ENCODE measurements at regions not wholly inside any gene's neighbourhood (a gene's known extent, or its start where the extent isn't known, plus 50 kb on each side); places are given as distances from the start of the nearest gene placed in this dataset.

DNA sequence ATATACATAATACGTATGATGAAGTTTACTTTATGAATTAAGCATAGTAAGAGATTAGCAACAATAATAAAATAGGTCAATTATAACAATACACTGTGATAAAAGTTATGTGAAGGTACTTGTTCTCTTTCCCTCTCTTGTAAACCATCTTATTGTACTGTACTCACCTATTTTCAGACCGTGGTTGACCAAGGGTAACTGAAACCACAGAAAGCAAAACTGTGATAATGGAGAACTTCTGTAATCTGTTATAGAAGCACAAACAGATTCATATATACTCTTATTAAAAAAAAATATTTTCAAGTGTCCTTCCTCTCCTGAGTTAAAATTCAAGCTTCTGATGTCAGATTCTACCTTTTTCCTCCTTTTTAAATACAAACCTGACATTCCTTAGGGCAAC, 1247.8 kb upstream of the SORCS1 start:
- Histone ChIP-seq H3K4me3 (ENCODE audit: low read length) (no peak overlapping the region), H3K9me3 (ENCODE audit: low read length) (no peaks in the 10 kb centered on the region), H3K79me2 (replicated peaks; ENCODE audit: insufficient read depth, low read length) (no peaks in the 10 kb centered on the region)

DNA sequence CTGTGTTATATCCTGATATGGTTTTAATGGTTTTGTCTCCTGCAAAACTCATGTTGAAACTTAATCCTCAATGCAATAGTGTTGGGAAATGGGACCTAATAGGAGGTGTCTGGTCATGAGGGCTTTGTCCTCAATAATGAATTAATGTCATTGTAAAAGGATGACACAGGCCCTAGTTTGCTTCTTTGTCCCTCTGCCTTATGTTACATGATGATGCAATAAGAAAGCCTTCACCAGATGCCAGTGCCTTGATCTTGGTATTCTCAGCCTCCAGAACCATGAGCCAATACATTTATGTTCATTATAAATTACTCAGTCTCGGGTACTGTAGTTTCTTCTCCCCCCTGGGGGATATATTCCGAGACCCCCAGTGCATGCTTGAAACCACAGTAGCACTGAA, 1247.4 kb upstream of the SORCS1 start:
- Histone ChIP-seq H3K9me3 (ENCODE audit: low read length) (no peaks in the 10 kb centered on the region), H3K27me3 (ENCODE audit: insufficient read depth, low read depth, low read length) (no peaks in the 10 kb centered on the region), H3K4me2 (ENCODE audit: low read length) (no peak overlapping the region), H3K36me3 (ENCODE audit: insufficient read depth, low read length) (no peaks in the 10 kb centered on the region), H3K27ac (ENCODE audit: low read length) (no peak overlapping the region), H3K9me2 (ENCODE audit: insufficient read depth, low read length) (no peaks in the 10 kb centered on the region), H3K9ac (ENCODE audit: low read length) (no peak overlapping the region), H2AFZ (ENCODE audit: low read depth, low read length) (no peak overlapping the region), H3K79me2 (replicated peaks; ENCODE audit: insufficient read depth, low read length) (no peaks in the 10 kb centered on the region), H3F3A (ENCODE audit: insufficient read depth, low read length, poor library complexity, severe bottlenecking) (no peaks in the 10 kb centered on the region), H3K4me3 (ENCODE audit: low read length) (no peak overlapping the region), H4K20me1 (ENCODE audit: insufficient read depth) (no peaks in the 10 kb centered on the region)
- TF ChIP-seq, protein P1, sequence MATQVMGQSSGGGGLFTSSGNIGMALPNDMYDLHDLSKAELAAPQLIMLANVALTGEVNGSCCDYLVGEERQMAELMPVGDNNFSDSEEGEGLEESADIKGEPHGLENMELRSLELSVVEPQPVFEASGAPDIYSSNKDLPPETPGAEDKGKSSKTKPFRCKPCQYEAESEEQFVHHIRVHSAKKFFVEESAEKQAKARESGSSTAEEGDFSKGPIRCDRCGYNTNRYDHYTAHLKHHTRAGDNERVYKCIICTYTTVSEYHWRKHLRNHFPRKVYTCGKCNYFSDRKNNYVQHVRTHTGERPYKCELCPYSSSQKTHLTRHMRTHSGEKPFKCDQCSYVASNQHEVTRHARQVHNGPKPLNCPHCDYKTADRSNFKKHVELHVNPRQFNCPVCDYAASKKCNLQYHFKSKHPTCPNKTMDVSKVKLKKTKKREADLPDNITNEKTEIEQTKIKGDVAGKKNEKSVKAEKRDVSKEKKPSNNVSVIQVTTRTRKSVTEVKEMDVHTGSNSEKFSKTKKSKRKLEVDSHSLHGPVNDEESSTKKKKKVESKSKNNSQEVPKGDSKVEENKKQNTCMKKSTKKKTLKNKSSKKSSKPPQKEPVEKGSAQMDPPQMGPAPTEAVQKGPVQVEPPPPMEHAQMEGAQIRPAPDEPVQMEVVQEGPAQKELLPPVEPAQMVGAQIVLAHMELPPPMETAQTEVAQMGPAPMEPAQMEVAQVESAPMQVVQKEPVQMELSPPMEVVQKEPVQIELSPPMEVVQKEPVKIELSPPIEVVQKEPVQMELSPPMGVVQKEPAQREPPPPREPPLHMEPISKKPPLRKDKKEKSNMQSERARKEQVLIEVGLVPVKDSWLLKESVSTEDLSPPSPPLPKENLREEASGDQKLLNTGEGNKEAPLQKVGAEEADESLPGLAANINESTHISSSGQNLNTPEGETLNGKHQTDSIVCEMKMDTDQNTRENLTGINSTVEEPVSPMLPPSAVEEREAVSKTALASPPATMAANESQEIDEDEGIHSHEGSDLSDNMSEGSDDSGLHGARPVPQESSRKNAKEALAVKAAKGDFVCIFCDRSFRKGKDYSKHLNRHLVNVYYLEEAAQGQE (IDR thresholded peaks at IDR 0.05; ENCODE audit: borderline replicate concordance) = no peak
- TF ChIP-seq MXI1 (conservative IDR thresholded peaks at IDR 0.05; ENCODE audit: poor library complexity, severe bottlenecking) = no peak
- TF ChIP-seq EP300 (conservative IDR thresholded peaks at IDR 0.05; ENCODE audit: poor library complexity, severe bottlenecking) = no peak
- TF ChIP-seq RAD21 (conservative IDR thresholded peaks at IDR 0.05) = no peak
- TF ChIP-seq TAF1 (IDR thresholded peaks at IDR 0.05; ENCODE audit: low read depth) = no peak

More for the DNA sequence above, 1247.8 kb upstream of the SORCS1 start:
- Histone ChIP-seq H3F3A (ENCODE audit: insufficient read depth, low read length, poor library complexity, severe bottlenecking) (no peaks in the 10 kb centered on the region), H3K36me3 (ENCODE audit: insufficient read depth, low read length) (no peaks in the 10 kb centered on the region), H3K9ac (ENCODE audit: low read length) (no peak overlapping the region), H3K9me2 (ENCODE audit: insufficient read depth, low read length) (no peaks in the 10 kb centered on the region), H3K27me3 (ENCODE audit: insufficient read depth, low read depth, low read length) (no peaks in the 10 kb centered on the region), H3K4me2 (ENCODE audit: low read length) (no peak overlapping the region), H3K27ac (ENCODE audit: low read length) (no peak overlapping the region), H2AFZ (ENCODE audit: low read depth, low read length) (no peak overlapping the region), H4K20me1 (ENCODE audit: insufficient read depth) (no peaks in the 10 kb centered on the region)
- TF ChIP-seq, protein P2, sequence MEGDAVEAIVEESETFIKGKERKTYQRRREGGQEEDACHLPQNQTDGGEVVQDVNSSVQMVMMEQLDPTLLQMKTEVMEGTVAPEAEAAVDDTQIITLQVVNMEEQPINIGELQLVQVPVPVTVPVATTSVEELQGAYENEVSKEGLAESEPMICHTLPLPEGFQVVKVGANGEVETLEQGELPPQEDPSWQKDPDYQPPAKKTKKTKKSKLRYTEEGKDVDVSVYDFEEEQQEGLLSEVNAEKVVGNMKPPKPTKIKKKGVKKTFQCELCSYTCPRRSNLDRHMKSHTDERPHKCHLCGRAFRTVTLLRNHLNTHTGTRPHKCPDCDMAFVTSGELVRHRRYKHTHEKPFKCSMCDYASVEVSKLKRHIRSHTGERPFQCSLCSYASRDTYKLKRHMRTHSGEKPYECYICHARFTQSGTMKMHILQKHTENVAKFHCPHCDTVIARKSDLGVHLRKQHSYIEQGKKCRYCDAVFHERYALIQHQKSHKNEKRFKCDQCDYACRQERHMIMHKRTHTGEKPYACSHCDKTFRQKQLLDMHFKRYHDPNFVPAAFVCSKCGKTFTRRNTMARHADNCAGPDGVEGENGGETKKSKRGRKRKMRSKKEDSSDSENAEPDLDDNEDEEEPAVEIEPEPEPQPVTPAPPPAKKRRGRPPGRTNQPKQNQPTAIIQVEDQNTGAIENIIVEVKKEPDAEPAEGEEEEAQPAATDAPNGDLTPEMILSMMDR (IDR thresholded peaks at IDR 0.05; ENCODE audit: poor library complexity, severe bottlenecking) = no peak
- TF ChIP-seq SMC3 (conservative IDR thresholded peaks at IDR 0.05; ENCODE audit: poor library complexity) (no peak), POLR2AphosphoS5 (IDR thresholded peaks at IDR 0.05) (no peak), TAF1 (IDR thresholded peaks at IDR 0.05; ENCODE audit: low read depth) (no peak), EZH2 (IDR thresholded peaks at IDR 0.05; ENCODE audit: borderline replicate concordance, insufficient read depth, low read length, poor library complexity, severe bottlenecking) (no peak), RAD21 (conservative IDR thresholded peaks at IDR 0.05) (no peak), EP300 (conservative IDR thresholded peaks at IDR 0.05; ENCODE audit: poor library complexity, severe bottlenecking) (no peak), MXI1 (conservative IDR thresholded peaks at IDR 0.05; ENCODE audit: poor library complexity, severe bottlenecking) (no peak)
- TF ChIP-seq, protein P1 (IDR thresholded peaks at IDR 0.05; ENCODE audit: borderline replicate concordance) = no peak
